Heart left ventricle (tissue), 16 donors: ENCODE measurements at regions not wholly inside any gene's neighbourhood (a gene's known extent, or its start where the extent isn't known, plus 50 kb on each side); places are given as distances from the start of the nearest gene placed in this dataset.

ENCODE experiments used
- ATAC-seq, 4 donors: fragments of 200-7000 bp; cut with Tn5 transposase; one replicate each; pipeline ENCODE4 v1.9.1; 2020 to 2022; ENCODE audit warnings: moderate library complexity in 4 of 4, mild to moderate bottlenecking in 3 of 4, moderate number of reproducible peaks in 1 of 4
- DNase-seq, 5 donors: peaks; one replicate each; pipeline ENCODE4 v3.0.0-alpha.2; 2020
- H3K27ac ChIP-seq, 12 donors: fragments of 200-600 bp; sonication (generic) in 4 of 12; one replicate each; pipeline versions ENCODE4 v1.5.0 to v1.8.0; 2016 to 2022; ENCODE audit warnings: mild to moderate bottlenecking in 2 of 12
- H3K27me3 ChIP-seq, 9 donors: fragments of 200-600 bp; sonication (generic) in 2 of 9; one replicate each; pipeline versions ENCODE4 v1.5.1 to v1.8.0; 2016 to 2022; ENCODE audit warnings: mild to moderate bottlenecking in 3 of 9
- H3K36me3 ChIP-seq, 9 donors: fragments of 200-600 bp; sonication (generic) in 2 of 9; one replicate each; pipeline versions ENCODE4 v1.5.0 to v1.8.0; 2018 to 2022; ENCODE audit warnings: mild to moderate bottlenecking in 2 of 9
- H3K4me1 ChIP-seq, 12 donors: fragments of 200-600 bp; sonication (generic) in 4 of 12; one replicate each; pipeline versions ENCODE4 v1.5.0 to v1.8.0; 2016 to 2022; ENCODE audit warnings: mild to moderate bottlenecking in 3 of 12
- H3K4me3 ChIP-seq, 12 donors: fragments of 200-600 bp; sonication (generic) in 4 of 12; one replicate each; pipeline versions ENCODE4 v1.5.0 to v1.8.0; 2017 to 2022; ENCODE audit warnings: mild to moderate bottlenecking in 9 of 12, moderate library complexity in 4 of 12
- H3K9me3 ChIP-seq, 12 donors: fragments of 200-600 bp; sonication (generic) in 4 of 12; one replicate each; pipeline versions ENCODE4 v1.5.0 to v1.8.0; 2016 to 2022; ENCODE audit warnings: mild to moderate bottlenecking in 1 of 12
- POLR2A ChIP-seq, 2 donors: fragments of 450-650 bp; IDR thresholded peaks; one replicate each; pipeline ENCODE4 v1.6.1; 2017; ENCODE audit warnings: antibody characterized with exemption in 2 of 2, mild to moderate bottlenecking in 2 of 2, moderate library complexity in 2 of 2
- WGBS, 4 donors: extraction: QIAGEN DNeasy Blood & Tissue Kit in 2 of 4; methylation state at CpG; one replicate each; pipeline versions ENCODE4 v1.1.5 to v1.1.7; 2013 to 2018; 5-methylcytosine and 5-hydroxymethylcytosine counted together
- intact Hi-C, 10 donors: fragments of 100-400 bp; cut with DNase I; formaldehyde crosslinking; loops; one replicate each; pipeline versions ENCODE4 v1.11.1 to v1.14.2; 2022
- TF ChIP-seq, protein P1 (sequence below), 12 donors: fragments of 200-600 bp; sonication (generic) in 4 of 12; IDR thresholded peaks; one replicate each; pipeline versions ENCODE4 v1.5.0 to v1.8.0; 2018 to 2022; ENCODE audit warnings: antibody characterized with exemption in 12 of 12, mild to moderate bottlenecking in 5 of 12
- donor health status: ischemic (EF 13 %, LVEDD 7.1; RV severe dilation, severe dysfunction).
- donor health status: healthy with polysubstance abuse.
- donor health status: DM: no; HTN: yes; CAD: no.
- donor health status: DM: no; HTN: no; CAD: no.
- donor health status: ischemic (EF 25% LVEDD 6.9; RV normal size, moderate dysfunction).
- donor health status: ischemic (EF 25% LVEDD 5.7; RV mildly dilated, moderate dysfunction).
- donor health status: healthy.
- donor health status: DM: yes; HTN: yes; CAD: no.
- donor health status: ischemic (EF 35%, LVEDD 5.7; RV mildly dilated, moderate dysfunction).
- donor health status: nonischemic (EF 11% LVEDD 7.7; RV severe dilation, severe dysfunction).
- donor health status: DM: yes; HTN: yes; CAD: no.
- donor health status: PGD.
- donor health status: ischemic (EF 29% LVEDD 5.4; RV normal size, mild dysfunction).
- donor health status: nonischemic (EF 23%, LVEDD 6.1; RV moderate dilation, normal function).

DNA sequence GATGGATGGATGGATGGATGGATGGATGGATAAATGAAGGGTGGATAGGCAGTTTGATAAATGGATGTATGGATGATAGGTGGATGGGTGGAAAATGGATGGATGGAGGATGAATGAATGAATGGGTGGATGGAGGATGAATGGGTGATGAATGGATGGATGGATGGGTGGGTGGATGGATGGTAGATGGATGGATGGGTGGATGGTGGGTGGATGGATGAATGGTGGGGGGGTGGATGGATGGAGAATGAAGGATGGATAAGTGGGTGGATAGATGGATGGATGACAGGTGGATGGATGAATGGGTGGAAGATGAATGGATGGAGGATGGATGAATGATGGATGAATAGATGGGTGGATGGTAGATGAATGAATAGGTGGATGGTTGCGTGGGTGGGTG lies 70.1 kb upstream of the BCO1 start:
- no peak for DNase-seq
- Histone ChIP-seq H3K9me3 (no peaks in the 10 kb centered on the region), H3K27me3 (no peaks in the 10 kb centered on the region), H3K27ac (peak overlapping the region in 3 of 12 donors; percentile 60 to 69 (median 61)), H3K4me1 (no peaks in the 10 kb centered on the region), H3K4me3 (no peak overlapping the region), H3K36me3 (peaks cover 0 to 32% (median 0%) of the 10 kb centered on the region in 9 donors)
- 79 to 91% (median 81%) methylated on average over 1 of the region's 1 CpG for WGBS, 4 donors
- ATAC-seq, result no peak
- intact Hi-C loops, result no loop called here
- TF ChIP-seq POLR2A (IDR thresholded peaks at IDR 0.05), result no peak
- TF ChIP-seq, protein P1, sequence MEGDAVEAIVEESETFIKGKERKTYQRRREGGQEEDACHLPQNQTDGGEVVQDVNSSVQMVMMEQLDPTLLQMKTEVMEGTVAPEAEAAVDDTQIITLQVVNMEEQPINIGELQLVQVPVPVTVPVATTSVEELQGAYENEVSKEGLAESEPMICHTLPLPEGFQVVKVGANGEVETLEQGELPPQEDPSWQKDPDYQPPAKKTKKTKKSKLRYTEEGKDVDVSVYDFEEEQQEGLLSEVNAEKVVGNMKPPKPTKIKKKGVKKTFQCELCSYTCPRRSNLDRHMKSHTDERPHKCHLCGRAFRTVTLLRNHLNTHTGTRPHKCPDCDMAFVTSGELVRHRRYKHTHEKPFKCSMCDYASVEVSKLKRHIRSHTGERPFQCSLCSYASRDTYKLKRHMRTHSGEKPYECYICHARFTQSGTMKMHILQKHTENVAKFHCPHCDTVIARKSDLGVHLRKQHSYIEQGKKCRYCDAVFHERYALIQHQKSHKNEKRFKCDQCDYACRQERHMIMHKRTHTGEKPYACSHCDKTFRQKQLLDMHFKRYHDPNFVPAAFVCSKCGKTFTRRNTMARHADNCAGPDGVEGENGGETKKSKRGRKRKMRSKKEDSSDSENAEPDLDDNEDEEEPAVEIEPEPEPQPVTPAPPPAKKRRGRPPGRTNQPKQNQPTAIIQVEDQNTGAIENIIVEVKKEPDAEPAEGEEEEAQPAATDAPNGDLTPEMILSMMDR (IDR thresholded peaks at IDR 0.05), result no peak

DNA sequence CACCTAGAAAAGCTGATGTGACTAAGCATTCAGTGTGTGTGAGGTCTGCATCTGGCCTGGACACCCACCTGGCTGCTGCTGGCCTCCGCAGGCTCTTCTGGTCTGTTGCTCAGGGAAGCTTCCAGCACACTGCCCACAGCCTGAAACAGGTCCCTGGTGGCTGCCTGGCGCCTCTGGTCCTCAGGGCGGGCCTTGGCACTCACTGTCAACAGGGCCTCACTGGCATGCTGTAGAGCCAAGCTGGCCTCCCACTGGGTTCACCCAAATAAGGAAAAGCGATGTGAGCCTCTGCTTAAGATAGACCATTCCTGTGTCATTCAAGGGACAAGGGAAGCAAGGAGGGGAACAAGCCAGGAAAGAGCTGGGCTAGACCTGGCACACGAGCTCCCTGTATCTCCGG lies 70.6 kb upstream of the BCO1 start:
- Histone ChIP-seq H3K36me3 (peaks cover 0 to 29% (median 0%) of the 10 kb centered on the region in 9 donors), H3K9me3 (no peaks in the 10 kb centered on the region), H3K4me1 (no peaks in the 10 kb centered on the region), H3K27ac (peak overlapping the region in 3 of 12 donors; percentile 60 to 69 (median 61)), H3K4me3 (no peak overlapping the region), H3K27me3 (no peaks in the 10 kb centered on the region)
- TF ChIP-seq POLR2A (IDR thresholded peaks at IDR 0.05), result no peak
- TF ChIP-seq, protein P1 (IDR thresholded peaks at IDR 0.05), result no peak
- WGBS, 4 donors, result 47 to 62% (median 56%) methylated on average over 6 of the region's 6 CpGs
- DNase-seq (peak; percentile 60 to 82 (median 70)), ATAC-seq (peak; percentile 80 to 91 (median 84))
- intact Hi-C loops, result no loop called here

DNA sequence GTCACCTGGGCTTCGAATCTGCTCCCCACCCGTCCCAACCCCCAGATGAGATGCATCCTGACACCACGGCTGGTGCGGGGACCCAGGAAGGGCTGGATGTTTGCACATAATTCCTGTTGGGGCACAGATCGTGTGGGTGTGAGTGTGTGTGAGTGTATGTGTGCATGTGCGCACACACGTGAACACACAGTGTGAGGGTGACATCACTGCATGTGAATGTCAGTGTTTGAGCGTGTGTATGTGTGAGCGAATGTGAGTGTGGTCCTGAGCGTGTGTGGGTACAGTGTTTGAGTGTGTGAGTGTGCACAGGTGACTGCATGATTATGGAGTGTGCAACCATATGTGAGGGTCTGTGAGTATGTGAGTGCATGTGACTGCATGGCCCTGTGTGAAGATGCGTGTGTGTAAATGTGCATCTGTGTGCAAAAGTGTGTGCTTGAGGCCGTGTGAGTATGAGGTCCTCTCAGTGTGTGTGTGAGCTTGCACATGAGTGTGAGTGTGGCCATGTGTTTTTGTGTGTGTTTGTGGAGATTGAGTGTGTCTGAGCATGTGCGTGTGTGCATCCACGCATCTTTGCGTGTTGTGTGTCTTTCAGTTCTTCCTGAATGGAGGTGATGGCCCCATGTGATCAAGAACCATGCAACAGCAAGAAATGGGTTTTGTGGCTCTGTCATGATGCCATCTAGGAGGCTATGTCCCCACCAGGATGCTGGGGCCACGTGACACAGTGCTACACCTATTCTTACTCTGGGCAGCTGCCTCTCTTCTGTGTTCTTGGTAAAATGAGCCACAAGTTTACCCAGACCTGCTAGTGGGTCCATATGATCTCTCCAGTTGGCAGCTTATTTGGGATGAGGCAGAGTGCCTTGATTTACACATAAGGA lies 70.5 kb upstream of the GCSH start:
- H3K27ac ChIP-seq, result no peak overlapping the region
- 79 to 83% (median 80%) methylated on average over 16 of the region's 16 CpGs for WGBS, 4 donors
- DNase-seq, result no peak
- no peaks in the 10 kb centered on the region for H3K9me3 ChIP-seq
- intact Hi-C loops, result no loop called here
- no peaks in the 10 kb centered on the region for H3K27me3 ChIP-seq
- peaks cover 0 to 19% (median 0%) of the 10 kb centered on the region in 9 donors for H3K36me3 ChIP-seq
- no peaks in the 10 kb centered on the region for H3K4me1 ChIP-seq
- no peak for ATAC-seq
- H3K4me3 ChIP-seq, result no peak overlapping the region
- TF ChIP-seq, protein P1 (IDR thresholded peaks at IDR 0.05), result no peak
- TF ChIP-seq POLR2A (IDR thresholded peaks at IDR 0.05), result no peak

DNA sequence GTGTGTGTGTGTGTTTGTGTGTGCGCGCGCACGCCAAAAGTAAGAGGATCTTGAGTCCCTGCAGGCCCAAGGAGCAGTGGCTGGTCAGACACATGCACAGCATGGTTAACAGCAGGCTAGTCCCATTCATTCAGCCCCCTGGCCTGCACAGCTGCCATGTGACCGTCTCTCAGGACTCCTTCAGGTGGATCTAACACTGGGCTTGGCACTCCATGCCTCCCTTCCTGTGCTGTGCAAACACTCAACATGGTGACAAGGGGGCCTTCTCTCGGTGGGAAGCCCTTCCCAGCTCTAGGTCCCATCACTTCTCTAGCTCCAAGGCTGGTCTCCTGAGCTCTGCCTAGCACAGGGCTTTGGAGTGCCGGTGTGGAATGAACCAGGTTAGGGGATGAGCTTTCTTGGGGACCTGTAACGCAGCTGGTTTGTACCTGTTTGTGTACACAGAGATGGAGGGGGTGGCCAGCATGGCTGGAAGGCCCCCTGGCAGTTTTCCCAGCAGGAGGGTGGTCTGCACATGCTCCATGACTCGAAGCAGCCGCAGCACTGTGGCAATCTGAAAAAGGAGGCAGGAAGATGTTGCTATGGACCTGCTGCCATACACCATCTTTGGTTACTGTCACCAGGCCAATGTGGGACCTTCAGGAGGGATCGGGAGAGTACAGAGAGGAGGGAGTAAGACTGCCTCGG lies 69.4 kb upstream of the GCSH start:
- peaks cover 0 to 12% (median 0%) of the 10 kb centered on the region in 9 donors for H3K36me3 ChIP-seq
- H3K27ac ChIP-seq, result no peak overlapping the region
- DNase-seq (no peak), ATAC-seq (no peak)
- H3K27me3 ChIP-seq, result no peaks in the 10 kb centered on the region
- 72 to 83% (median 77%) methylated on average over 12 of the region's 12 CpGs for WGBS, 4 donors
- H3K4me3 ChIP-seq, result no peak overlapping the region
- TF ChIP-seq, protein P1 (IDR thresholded peaks at IDR 0.05), result no peak
- no peak for TF ChIP-seq POLR2A (IDR thresholded peaks at IDR 0.05)
- peaks cover 0 to 7% (median 0%) of the 10 kb centered on the region in 12 donors for H3K9me3 ChIP-seq
- H3K4me1 ChIP-seq, result no peaks in the 10 kb centered on the region
- intact Hi-C loops, result no loop called here
